GM18909 (cell line): ENCODE measurements at regions not wholly inside any gene's neighbourhood (a gene's known extent, or its start where the extent isn't known, plus 50 kb on each side); places are given as distances from the start of the nearest gene placed in this dataset.
"Not testable (repeated sequence)": the region's sequence is repeated elsewhere in the genome, so short reads cannot be mapped to it uniquely, and the experiment has no call there.

Experiments used
- ATAC-seq: cut with Tn5 transposase; IDR thresholded peaks from one replicate; pipeline ENCODE4 v1.9.1; 2021; ENCODE audit warnings: mild to moderate bottlenecking; ENCODE audit not compliant: unreplicated experiment, poor library complexity

GRCh38 chr17:31750578-31750977, 108.5 kb downstream of the COPRS start:
- ATAC-seq = no peak

- no peak for ATAC-seq
These were observed 110.2 kb downstream of the COPRS start for GRCh38 chr17:31748881-31749280.

GRCh38 chr17:31746884-31747495, 112.1 kb downstream of the COPRS start:
- ATAC-seq = no peak

GRCh38 chr17:31745964-31746600, 113.0 kb downstream of the COPRS start:
- ATAC-seq = no peak

- no peak for ATAC-seq
These were observed 114.5 kb downstream of the COPRS start for GRCh38 chr17:31744511-31744951.

GRCh38 chr17:31743797-31744196, 115.2 kb downstream of the COPRS start:
- no peak for ATAC-seq

GRCh38 chr17:31741371-31741770, 117.7 kb downstream of the COPRS start:
- ATAC-seq = no peak

GRCh38 chr17:31740611-31741082, 118.4 kb downstream of the COPRS start:
- no peak for ATAC-seq

GRCh38 chr17:31738996-31739699, 119.9 kb downstream of the COPRS start:
- no peak for ATAC-seq

GRCh38 chr17:31738488-31738887, 120.6 kb downstream of the COPRS start:
- no peak for ATAC-seq

GRCh38 chr17:31738067-31738466, 121.0 kb downstream of the COPRS start:
- ATAC-seq = no peak

- no peak for ATAC-seq
These were observed 122.0 kb downstream of the COPRS start for GRCh38 chr17:31736855-31737625.

- ATAC-seq = no peak
These were observed 125.7 kb downstream of the COPRS start for GRCh38 chr17:31733326-31733725.

- ATAC-seq = not testable (repeated sequence)
These were observed 127.4 kb downstream of the COPRS start for GRCh38 chr17:31731585-31732154.

- ATAC-seq = no peak
These were observed 127.9 kb downstream of the COPRS start for GRCh38 chr17:31731118-31731517.

GRCh38 chr17:31726980-31727427, 132.0 kb downstream of the COPRS start:
- ATAC-seq = no peak

GRCh38 chr17:31724619-31725018, 134.4 kb downstream of the COPRS start:
- ATAC-seq = no peak

GRCh38 chr17:31724026-31724425, 135.0 kb downstream of the COPRS start:
- ATAC-seq = no peak

- no peak for ATAC-seq
These were observed 136.6 kb downstream of the COPRS start for GRCh38 chr17:31722251-31723056.
